SK-N-MC (cell line): ENCODE measurements at regions not wholly inside any gene's neighbourhood (a gene's known extent, or its start where the extent isn't known, plus 50 kb on each side); places are given as distances from the start of the nearest gene placed in this dataset.

Experiments used
- DNase-seq: peaks from one replicate; pipeline ENCODE4 v3.0.0-alpha.2; 2011; ENCODE audit warnings: low read depth, low spot score
- H3K27ac ChIP-seq: fragments of 200-600 bp; sonication (generic); 2 replicates; pipeline ENCODE4 v1.5.1; 2016; ENCODE audit warnings: mixed run types
- H3K36me3 ChIP-seq: fragments of 200-600 bp; sonication (generic); 2 replicates; pipeline ENCODE4 v1.6.1; 2017; ENCODE audit warnings: antibody characterized with exemption, low read length, mixed read lengths; ENCODE audit not compliant: insufficient read depth
- H3K4me3 ChIP-seq: fragments of 200-600 bp; sonication (generic); 2 replicates; pipeline ENCODE4 v1.5.1; 2016
- H3K9ac ChIP-seq: fragments of 200-600 bp; sonication (generic); 2 replicates; pipeline ENCODE4 v1.8.0; 2017; ENCODE audit warnings: mixed run types, mixed read lengths; ENCODE audit not compliant: insufficient read length
- H3K9me3 ChIP-seq: fragments of 200-600 bp; sonication (generic); 2 replicates; pipeline ENCODE4 v1.6.1; 2017; ENCODE audit warnings: low read depth, mild to moderate bottlenecking, antibody characterized with exemption, low read length, moderate library complexity, mixed read lengths
- EZH2 ChIP-seq: fragments of 200-600 bp; sonication (generic); IDR thresholded peaks from one replicate; pipeline ENCODE4 v1.6.1; 2017; ENCODE audit warnings: antibody characterized with exemption
- FOXP2 ChIP-seq: optimal IDR thresholded peaks from 2 replicates; pipeline ENCODE3; 2011; ENCODE audit warnings: mild to moderate bottlenecking, moderate library complexity; ENCODE audit not compliant: insufficient read depth; ENCODE audit errors: extremely low read length, control extremely low read depth
- POLR2AphosphoS5 ChIP-seq: IDR thresholded peaks from 2 replicates; pipeline ENCODE4 v1.6.1; 2012; ENCODE audit warnings: mild to moderate bottlenecking, low read depth, low read length, borderline replicate concordance

DNA sequence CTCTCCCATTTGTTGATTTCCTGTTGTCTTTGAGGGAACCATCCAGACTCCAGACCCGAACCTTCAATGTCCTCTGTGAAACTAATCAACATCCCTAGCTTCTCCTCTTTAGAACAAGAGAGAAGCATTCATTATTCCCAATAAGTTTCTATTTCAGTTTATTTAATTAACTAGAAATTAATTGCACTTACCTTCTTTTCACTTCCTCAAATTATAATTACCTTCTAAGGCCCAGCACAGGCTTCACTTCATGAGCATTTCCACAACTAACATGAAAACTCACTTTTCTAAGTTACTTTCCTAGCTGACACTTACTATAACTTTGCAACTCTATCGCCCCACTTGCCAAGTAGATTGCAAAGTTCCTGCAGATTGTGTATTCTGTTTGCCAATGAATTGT, 71.6 kb upstream of the HTR2A start:
- TF ChIP-seq FOXP2 (no peak), EZH2 (no peak), POLR2AphosphoS5 (no peak)
- H3K9ac ChIP-seq = no peak overlapping the region
- H3K9me3 ChIP-seq = no peaks in the 10 kb centered on the region
- H3K27ac ChIP-seq = no peak overlapping the region
- no peak for DNase-seq
- no peak overlapping the region for H3K4me3 ChIP-seq
- no peaks in the 10 kb centered on the region for H3K36me3 ChIP-seq

DNA sequence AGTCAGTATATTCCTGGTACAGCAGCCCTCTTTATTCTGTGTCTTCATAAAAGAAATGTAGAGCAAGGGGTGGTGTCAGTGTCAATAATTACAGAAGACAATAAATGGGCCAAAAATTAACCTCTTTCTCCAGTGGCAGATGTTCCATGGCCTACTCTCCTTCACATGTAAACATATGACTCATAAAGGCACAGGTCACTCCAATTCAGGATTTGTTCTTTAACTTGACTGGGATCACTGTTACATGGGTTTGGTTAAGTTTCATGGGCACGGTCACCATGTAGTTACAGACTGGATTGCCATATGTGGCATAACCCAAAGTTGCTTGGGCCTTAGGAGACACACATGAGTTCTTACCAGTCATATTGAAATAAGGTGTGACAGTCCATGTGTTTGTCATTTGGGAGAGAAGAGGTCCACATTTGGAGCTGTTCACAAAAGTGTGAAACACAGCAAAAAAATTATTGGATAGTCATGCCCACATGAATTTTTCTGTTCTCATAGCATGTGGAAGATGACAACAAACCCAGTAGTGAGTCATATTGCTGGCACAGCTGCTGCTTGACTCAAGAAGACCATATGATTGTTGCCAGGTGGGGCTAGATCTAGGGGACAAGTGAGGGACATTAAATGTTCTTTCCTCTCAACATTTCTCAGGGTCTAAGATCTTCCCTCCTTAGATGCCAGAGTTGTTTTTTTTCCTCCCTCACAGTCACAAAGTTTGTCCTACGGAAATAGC, 68.1 kb upstream of the HTR2A start:
- H3K9me3 ChIP-seq = no peaks in the 10 kb centered on the region
- no peak for DNase-seq
- no peaks in the 10 kb centered on the region for H3K36me3 ChIP-seq
- no peak overlapping the region for H3K9ac ChIP-seq
- H3K4me3 ChIP-seq = no peak overlapping the region
- H3K27ac ChIP-seq = no peak overlapping the region
- no peak for TF ChIP-seq FOXP2
- TF ChIP-seq EZH2 = no peak
- no peak for TF ChIP-seq POLR2AphosphoS5

GRCh38 chr13:46963904-46964303, 67.1 kb upstream of the HTR2A start:
- Histone ChIP-seq H3K27ac (no peak overlapping the region), H3K9ac (no peak overlapping the region), H3K36me3 (no peaks in the 10 kb centered on the region), H3K9me3 (no peaks in the 10 kb centered on the region), H3K4me3 (no peak overlapping the region)
- DNase-seq = no peak
- TF ChIP-seq POLR2AphosphoS5 (no peak), FOXP2 (no peak), EZH2 (no peak)

- Histone ChIP-seq H3K9me3 (no peaks in the 10 kb centered on the region), H3K9ac (no peak overlapping the region), H3K27ac (no peak overlapping the region), H3K4me3 (no peak overlapping the region), H3K36me3 (no peaks in the 10 kb centered on the region)
- TF ChIP-seq EZH2 = no peak
- no peak for TF ChIP-seq POLR2AphosphoS5
- TF ChIP-seq FOXP2 = no peak
- DNase-seq = peak; percentile 6
Measured at GRCh38 chr13:46962281-46962941, 65.6 kb upstream of the HTR2A start.

DNA sequence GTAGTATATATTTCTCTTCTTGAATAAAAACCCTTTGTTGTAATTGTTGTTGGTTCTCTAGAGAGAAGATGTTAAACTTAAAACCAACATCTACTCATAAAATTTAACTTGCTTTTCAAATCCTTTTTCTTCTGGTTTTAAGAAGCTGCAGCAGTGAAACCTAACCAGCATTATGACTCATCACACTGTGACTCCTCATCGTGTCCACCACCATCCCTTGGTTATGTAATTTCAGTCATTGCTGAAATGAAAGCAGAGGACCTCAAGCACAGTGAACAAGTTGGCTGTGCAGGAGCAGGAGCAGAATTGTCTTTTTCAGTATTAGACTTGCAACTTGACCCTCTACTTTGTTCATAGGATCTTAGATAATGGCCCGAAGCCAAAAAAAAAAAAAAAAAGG, 64.9 kb upstream of the HTR2A start:
- Histone ChIP-seq H3K9ac (no peak overlapping the region), H3K9me3 (no peaks in the 10 kb centered on the region), H3K4me3 (no peak overlapping the region), H3K36me3 (no peaks in the 10 kb centered on the region), H3K27ac (no peak overlapping the region)
- DNase-seq = no peak
- no peak for TF ChIP-seq EZH2
- TF ChIP-seq FOXP2 = no peak
- TF ChIP-seq POLR2AphosphoS5 = no peak

- Histone ChIP-seq H3K36me3 (no peaks in the 10 kb centered on the region), H3K9ac (no peak overlapping the region), H3K27ac (no peak overlapping the region), H3K4me3 (no peak overlapping the region), H3K9me3 (no peaks in the 10 kb centered on the region)
- TF ChIP-seq EZH2 (no peak), FOXP2 (no peak), POLR2AphosphoS5 (no peak)
- no peak for DNase-seq
Measured at GRCh38 chr13:46953941-46954340, 57.1 kb upstream of the HTR2A start.

- Histone ChIP-seq H3K36me3 (no peaks in the 10 kb centered on the region), H3K27ac (no peak overlapping the region), H3K9me3 (no peaks in the 10 kb centered on the region), H3K4me3 (no peak overlapping the region), H3K9ac (no peak overlapping the region)
- TF ChIP-seq FOXP2 (no peak), POLR2AphosphoS5 (no peak), EZH2 (no peak)
- DNase-seq = no peak
Measured at GRCh38 chr13:46953331-46953730, 56.5 kb upstream of the HTR2A start.

DNA sequence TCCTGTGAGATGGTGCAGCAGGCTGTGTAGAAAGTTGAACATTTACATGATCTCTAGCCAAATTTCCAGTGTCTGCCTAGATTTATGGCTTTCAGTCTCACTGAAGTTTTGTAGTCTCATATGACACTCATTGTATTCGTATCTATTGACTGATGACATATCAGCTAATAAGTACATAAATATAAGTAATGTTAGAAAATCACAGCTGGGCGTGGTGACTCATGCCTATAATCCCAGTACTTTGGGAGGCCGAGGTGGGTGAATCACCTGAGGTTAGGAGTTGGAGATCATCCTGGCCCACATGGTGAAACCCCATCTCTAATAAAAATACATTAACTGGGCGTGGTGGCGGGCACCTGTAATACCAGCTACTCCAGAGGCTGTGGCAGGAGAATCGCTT, 54.7 kb upstream of the HTR2A start:
- Histone ChIP-seq H3K9me3 (no peaks in the 10 kb centered on the region), H3K27ac (no peak overlapping the region), H3K36me3 (no peaks in the 10 kb centered on the region), H3K9ac (no peak overlapping the region), H3K4me3 (no peak overlapping the region)
- TF ChIP-seq FOXP2 (no peak), EZH2 (no peak), POLR2AphosphoS5 (no peak)
- no peak for DNase-seq
